Mammary epithelial cell (primary cell): ENCODE measurements at regions not wholly inside any gene's neighbourhood (a gene's known extent, or its start where the extent isn't known, plus 50 kb on each side); places are given as distances from the start of the nearest gene placed in this dataset.

ENCODE experiments used
- CTCF ChIP-seq, 2 donors: IDR thresholded peaks in 1 of 2; conservative IDR thresholded peaks in 1 of 2; 2 replicates each; pipeline ENCODE4 v1.5.1; 2011 to 2012; ENCODE audit warnings: inconsistent platforms in 2 of 2, low read length in 2 of 2, mild to moderate bottlenecking in 2 of 2, control low read depth in 1 of 2, low read depth in 1 of 2; ENCODE audit not compliant: insufficient read depth in 1 of 2; ENCODE audit errors: extremely low read depth in 1 of 2
- EZH2 ChIP-seq: IDR thresholded peaks from 2 replicates; pipeline ENCODE4 v1.6.1; 2012; ENCODE audit warnings: low read length, inconsistent platforms, borderline replicate concordance

- TF ChIP-seq CTCF (conservative IDR thresholded peaks at IDR 0.05 in 1 of 2, IDR thresholded peaks at IDR 0.05 in 1 of 2; ENCODE audit: extremely low read depth in 1 of 2, insufficient read depth in 1 of 2, low read depth in 1 of 2, low read length in 2 of 2) (no peak), EZH2 (no peak)
Observed at GRCh38 chr4:23373261-23373660, 516.6 kb downstream of the PPARGC1A start.
